ENCODE measurements at regions not wholly inside any gene's neighbourhood (a gene's known extent, or its start where the extent isn't known, plus 50 kb on each side); places are given as distances from the start of the nearest gene placed in this dataset.

DNA sequence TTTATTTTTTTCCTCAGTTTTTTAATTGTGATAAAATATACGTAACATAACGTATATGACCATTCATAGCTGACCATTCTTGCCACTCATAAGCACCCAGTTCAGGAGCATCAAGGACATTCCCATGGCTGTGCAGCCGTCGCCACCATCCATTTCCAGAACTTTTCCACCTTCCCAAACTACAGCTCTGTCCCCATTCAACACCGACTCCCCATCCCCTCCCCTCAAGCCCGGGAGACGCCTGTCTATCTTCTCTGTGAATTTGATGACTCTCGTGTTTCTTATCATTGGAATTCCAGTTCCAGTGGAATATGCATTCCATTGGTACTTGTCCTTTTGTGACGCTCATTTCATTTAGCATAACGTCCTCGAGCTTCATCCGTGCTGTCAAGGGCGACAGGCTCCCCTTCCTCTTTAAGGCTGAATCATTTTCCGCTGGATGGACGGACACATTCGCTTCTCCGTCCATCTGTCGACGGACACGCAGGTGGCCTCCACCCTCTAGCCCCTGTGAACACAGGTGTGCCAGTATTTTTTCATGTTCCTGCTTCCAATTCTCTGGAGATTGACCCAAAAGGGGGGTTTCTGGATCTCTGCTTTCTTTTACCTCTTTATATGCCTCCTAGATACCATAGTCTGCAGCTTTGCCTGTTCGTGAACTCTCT, 88.1 kb downstream of the YTHDF1 start:
- no peak for DNase-seq

DNA sequence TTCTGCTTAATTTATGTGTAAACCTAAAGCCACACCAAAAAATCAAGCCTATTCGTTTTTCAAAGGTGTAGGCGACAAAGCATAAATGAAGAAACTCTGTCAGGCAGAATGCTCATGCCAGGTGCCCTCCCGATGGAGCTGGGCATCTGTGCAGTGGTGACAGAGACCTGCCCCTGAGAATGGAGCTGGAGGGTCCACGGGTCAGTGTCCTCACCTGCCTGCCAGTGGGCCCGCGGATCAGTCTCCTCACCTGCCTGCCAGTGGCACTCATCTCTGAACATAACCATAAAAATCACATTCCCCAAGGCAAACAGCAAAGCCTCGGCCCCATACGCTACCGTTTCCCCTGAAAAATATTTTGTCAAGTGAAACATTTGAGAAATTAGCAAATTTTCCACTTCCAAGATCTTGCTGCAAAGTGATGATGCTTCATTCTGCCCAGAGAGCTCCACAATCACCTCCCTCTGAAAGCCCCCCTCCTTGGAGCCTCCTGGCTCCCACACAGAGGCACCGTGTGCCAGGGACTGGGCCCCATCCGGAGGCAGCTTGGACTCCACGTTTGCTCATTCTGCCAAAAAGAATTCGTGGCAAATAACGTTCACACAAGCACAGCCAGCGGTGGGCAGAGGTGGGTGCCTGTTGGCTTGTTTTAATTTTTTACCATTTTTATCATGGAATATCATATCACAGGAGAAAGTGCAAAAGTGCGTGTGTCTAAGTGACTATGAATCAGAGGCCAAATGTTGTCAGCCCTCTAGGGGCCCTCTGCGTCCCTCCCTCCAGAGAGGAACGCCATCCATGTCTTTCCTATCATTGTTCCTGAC, 88.8 kb downstream of the YTHDF1 start:
- no peak for DNase-seq

DNA sequence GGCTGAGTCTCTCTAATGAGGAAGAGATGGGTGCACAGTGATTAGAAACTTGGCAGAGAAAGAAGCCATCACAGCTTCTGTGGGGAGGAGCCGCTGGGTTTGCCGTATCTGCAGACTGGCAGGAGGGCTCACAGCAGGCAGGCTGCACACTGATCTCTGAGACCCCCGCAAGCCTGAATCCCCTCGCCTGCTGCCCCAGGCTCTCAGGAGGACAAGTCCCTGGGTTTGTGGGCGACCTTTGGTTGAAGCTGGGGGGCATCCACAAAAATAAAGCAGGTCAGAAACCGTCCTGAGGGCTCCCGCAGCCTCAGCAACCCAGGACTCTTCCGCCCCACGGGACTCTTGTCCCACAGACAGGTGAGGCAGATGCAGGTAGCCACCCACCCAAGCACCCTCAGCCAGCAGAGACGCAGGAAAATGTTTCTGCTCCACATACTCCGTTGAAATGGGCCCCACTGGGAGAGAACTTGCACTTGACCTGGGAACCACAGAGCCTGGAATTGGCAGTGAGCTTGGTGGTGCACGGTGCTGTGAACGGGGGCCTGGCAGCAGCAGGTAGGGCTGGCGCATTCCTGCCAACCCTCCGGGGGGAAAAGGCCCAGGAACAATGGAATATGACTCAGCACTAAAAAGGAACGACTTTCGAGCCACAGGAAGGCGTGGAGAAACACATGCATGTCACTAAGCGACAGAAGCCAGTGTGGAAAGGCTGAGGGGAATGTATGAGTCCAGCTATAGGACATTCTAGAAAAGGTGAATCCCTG, 89.9 kb downstream of the YTHDF1 start:
- DNase-seq, result no peak

DNA sequence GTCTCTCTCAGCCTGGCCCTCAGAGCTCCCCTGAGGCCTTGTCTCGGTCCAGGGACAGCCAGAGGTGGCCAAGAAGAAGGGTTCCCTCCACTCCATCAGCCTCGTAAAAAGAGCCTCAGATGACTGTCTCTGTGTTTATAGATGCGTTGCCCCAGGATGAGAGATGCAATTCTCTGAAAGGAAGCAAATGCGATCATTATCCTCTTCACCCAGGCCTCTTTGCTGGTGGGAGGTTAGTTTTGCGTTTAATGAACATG, 90.4 kb downstream of the YTHDF1 start:
- peak; percentile 23 for DNase-seq

DNA sequence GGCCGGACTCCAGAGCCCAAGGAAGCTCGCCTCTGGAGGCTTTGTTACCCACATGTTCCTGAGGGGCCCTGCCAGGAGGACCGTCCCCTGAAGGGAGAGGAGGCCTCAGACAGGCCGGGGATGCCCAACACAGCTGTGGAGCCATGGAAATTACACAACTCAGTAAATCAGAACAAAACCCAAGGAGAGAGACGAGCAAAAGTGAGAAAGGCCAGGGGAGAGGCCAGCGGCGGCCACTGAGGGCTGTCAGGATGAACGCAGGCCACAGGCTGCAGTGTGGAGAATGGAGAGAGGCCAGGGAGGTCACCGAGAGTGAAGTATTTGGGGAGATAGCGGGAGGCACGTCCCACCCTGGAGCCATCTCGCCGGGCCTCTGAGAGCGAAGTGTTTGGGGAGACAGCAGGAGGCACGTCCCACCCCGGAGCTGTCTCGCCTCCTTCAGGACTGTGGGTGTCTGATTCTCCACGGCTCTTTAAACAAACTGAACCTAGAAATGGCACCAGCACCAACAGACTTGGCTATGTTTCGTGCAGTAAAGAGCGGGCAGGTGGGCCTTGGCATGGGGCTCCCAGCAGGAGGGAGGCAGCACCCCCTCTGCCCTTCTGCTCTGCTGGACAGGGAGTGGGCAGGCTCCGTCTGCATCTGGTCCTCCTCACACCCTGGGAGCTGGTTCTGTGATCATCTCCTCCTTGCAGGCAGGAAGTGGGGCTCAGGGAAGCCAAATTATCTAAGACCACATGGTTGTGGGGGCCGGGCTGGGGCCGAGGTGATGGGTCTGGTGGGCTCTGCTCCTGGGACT, 91.0 kb downstream of the YTHDF1 start:
- no peak for DNase-seq

DNA sequence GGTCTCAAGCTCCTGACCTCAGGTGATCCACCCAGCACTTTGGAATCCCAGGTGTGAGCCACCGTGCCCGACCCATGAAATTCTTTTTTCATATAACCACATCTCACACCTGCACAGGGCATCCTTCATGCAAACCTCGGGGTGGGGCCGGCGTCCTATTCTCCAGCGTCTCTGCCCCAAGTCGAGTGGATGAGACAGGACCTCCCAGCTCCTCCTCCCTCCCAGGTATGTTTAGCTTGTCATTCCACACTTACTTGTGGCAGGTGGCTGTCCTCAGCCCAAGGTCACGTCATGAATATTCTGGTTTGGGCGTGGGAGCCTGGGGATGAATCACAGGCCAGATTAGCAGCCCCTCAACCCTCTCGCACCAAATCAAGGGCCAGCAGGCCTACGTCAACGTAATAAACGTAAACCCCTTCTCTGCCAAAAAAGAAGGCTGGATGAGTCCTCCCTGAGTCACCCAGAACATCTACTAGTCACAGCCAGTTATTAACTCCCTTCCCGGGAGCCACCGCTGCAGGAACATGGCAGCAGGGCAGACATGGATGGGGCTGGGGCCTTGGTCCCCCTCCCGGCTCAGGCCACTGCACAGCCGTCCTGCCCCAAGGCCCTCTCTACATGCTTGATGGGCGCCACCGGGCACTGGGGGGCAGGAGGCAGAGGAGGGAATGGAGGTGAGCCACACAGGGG, 91.7 kb downstream of the YTHDF1 start:
- no peak for DNase-seq

DNA sequence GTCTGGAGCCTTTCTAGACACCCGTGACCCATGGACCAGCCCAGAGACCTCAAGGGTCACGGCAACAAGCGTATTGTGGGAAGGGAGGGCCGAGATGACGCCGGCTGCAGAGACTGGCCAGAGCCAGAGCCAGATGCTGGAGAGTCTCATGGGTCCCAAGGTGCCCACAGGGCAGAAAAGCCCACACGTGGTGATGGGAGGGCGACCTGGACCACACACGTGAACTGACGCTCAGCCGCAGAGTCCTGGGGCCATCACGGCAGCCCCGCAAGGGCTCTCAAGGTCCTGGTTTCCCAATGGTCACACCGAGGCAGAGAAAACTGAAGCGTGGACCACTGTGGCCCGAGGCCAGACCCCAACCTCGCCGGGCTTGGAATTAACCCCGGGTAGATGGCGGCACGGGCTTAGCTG, 92.6 kb downstream of the YTHDF1 start:
- DNase-seq, result no peak

DNA sequence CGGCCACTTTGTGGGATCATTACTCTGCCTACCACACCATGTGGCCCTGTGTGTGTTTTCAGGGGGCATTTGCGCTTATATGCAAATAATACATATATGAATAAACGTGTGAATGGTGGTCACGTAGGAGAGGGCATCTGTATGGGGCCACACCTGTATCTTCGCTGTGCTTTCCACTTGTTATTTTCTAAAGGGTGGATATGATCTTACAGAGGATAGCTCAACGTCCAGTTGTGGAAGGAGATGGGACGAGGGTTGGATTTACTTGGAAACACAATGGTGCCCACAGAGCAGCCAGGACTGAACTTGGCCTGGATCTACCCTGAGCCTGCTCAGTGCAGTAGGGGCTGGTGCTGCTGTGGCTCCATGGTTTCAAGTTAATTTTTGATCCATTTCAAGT, 93.3 kb downstream of the YTHDF1 start:
- no peak for DNase-seq

DNA sequence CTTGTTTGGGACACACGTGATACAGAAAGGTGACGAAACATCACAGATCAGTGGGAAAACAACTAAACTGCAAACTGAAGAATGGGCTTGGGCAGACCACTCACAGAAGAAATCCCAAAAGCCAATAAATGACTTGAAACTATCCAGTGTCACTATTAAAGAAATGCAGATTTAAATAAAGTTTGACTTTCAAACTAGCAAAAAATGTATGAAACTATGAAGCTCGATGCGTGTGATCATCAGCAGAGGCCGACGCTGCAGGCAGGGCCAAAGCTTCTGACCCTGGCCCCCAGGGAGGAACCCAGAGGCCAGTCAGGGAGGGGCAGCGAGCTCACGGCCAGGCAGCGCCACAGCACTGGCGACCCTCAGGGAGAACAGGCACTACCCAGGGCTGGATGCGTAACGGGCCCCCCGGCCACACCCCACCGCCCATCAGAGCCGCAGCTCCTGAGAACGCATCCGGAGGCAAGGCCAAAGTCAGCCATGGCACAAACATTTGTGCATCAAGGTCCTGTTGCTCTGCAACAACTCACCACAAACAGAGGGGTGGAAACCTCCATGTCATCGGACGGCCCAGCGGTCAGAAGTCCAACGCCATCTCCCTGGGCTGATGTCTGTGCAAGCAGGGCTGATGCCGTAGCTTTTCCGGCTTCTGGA, 94.1 kb downstream of the YTHDF1 start:
- no peak for DNase-seq

DNA sequence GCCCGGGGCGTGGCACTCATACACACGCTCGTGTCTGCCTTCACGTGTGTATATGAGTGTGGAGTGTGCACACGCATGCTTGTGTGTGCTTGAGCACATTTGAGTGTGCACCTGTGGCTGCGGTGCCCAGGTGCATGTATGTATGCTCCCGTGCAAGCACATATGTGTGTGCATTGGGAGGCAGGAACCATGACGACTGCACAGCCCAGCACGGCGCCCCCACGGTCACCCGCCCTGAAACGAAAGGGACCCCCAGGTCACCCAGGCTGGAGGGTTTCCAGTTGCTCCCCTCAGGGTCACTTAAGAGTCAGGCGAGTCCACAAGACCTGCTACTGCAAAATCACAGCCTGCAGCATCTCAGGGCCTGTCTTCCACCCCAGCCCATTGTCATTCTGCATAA, 94.7 kb downstream of the YTHDF1 start:
- no peak for DNase-seq

DNA sequence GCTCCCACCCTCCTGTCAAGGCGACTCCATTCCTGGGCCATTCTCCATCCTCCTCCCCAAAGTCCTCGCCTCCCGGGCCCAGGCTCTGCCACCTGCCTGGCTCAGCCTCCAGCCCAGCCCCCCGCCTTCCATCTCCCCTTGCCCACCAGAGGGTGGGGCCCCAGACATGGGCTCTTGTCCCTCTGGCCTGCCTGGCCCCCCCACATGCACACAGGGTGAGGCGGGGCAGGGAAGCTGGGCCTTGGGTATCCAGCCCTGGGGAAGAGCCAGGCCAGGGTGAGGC, 95.2 kb downstream of the YTHDF1 start:
- no peak for DNase-seq

DNA sequence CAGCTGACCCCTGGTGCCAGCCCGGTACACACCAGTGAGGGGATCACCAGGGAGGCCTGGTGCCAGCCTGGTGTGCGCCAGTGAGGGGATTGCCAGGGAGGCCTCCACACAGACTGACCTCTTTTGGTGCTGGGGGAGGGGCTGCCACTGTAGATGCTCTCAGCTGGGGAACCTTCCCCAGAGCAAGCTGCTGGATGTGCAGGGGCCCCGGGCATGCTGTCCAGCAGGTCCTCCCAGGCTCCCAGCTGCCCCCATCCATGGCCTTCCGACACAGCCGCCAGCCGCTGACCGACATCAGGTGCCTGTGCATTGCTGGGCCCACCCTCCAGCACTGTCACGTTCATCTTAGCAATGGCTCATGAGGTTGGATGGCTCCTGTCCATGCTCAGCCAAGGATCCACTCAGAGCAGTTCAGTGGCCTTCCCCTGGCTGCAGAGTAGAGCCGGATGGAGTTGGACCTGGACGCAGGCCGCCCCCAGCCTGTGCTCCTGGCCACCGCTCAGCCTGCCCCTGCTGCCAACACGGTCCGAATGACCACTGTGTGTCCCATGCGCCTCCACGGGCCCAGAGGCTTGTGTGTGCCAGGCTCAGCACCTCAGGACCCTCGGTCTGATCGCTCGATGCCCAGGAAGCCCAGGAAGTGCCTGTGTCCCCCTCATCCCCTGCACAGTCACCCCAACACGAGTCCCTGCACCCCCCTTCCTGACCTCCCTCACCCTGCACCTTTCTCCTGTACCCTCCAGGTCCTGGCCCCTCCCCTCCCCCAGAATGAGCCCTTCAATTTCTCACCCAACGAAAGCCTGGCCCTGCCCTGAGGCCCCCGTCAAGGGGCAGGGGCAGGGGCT, 95.7 kb downstream of the YTHDF1 start:
- DNase-seq, result no peak

DNA sequence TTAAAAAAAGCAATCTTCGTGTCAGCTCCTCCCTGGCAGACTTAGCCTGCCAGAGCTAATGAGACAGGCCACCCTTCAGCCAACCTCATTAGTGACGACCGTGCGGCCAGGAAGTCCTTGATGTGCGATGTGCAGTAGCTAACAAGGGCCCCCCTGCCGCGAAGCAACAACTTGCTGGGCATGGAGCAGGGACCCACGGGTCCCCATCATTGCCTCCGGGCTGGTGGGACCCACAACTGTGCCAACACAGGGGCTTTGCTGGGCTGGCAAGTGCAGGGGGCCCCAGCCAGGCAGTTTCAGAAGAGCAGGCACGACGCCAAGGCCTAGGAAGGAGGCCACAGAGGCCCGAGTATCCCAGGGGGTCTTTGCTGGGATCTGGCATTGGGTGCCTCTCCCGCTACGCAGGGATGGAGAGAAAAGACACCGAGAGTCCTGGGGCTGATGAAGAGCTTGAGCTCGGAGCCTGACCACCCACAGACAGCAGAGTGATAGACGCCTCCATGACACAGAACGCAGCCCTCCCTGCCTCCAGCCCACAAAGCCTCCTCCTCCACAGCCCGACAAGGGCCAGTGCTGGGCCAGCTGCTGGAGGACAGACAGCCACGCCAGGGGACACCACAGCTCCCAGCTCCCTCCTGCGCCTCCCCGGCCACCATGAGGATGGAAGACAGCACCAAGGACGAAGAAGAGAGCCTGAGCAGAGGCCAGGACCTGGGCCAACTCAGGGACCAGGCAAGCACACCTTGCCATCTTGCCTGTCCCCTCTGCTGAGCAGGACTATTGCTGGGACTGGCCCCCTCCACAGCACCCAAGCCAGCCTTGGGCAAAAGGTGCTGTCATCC, 96.6 kb downstream of the YTHDF1 start:
- no peak for DNase-seq

DNA sequence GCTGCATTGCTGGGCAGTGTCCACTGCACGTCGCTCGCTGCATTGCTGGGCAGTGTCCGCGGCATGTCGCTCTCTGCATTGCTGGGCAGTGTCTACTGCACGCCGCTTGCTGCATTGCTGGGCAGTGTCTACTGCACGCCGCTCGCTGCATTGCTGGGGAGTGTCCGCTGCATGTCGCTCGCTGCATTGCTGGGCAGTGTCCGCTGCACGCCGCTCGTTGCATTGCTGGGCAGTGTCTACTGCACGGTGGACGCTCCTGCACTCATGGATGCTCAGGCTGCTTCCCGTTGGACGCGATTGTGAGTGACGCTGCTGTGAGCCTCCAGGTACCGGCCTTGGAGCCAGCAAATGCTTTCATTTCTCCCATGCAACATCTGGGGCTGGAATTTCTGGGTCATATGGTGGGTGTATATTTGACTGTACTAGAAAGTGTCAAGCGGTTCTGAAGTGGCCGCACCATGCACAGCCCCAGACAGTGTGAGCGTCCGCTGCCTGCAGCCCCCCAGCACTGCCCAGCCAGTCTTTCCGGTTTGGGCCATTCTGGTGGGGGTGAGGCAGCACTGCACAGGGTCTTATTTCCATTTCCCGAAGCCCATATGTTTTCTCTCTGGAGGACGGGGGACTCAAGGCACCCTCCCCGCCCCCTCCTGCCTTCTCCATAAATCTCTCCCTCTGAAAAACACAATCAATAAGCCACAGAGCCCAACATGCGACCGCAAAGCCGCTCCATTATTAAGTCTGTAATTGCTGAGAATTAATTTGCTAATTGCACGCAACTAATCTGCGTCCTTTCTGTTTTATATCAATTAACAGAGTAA, 97.4 kb downstream of the YTHDF1 start:
- no peak for DNase-seq

DNA sequence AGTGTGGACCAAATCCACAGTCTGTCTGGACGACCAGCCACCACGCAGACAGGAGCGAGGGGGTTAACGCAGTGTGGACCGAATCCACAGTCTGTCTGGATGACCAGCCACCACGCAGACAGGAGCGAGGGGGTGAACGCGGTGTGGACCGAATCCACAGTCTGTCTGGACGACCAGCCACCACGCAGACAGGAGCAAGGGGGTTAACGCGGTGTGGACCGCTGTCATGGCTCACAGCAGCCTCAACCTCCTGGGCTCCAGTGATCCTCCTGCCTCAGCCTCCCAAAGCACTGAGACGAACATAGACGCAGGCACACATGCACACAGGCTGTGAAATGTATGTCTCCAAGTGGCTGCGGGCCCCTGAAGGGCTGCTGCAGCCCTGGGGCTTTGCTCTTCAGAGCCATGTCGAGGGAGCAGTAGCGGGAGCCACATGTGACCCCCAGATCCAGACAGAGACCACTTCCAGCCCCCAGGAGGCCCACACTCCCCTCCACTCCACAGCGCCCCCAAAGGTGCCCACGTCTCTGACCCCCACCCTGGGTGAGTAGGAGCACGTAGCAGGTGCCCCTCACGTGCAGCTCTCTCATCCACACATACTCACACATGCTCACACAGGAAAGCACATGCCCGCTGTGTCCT, 98.1 kb downstream of the YTHDF1 start:
- no peak for DNase-seq

DNA sequence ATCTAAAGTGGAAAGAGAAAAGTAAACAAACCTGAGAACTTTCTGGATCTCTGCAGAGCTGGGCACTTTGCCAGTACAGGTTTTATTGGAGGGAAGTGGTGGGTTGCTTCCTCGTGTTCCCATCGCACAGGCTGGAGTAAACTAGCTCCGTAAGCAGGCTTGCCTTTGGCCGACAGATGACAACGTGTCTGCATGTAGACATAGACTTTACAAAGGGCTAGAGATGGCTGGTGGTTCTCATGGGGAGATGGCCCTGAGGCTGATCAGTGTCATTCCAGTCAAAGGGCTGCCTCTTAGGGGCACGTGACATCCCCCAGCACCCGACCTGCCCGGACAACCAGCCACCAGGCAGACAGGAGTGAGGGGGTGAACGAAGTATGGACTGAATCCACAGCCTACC, 98.8 kb downstream of the YTHDF1 start:
- DNase-seq, result no peak

DNA sequence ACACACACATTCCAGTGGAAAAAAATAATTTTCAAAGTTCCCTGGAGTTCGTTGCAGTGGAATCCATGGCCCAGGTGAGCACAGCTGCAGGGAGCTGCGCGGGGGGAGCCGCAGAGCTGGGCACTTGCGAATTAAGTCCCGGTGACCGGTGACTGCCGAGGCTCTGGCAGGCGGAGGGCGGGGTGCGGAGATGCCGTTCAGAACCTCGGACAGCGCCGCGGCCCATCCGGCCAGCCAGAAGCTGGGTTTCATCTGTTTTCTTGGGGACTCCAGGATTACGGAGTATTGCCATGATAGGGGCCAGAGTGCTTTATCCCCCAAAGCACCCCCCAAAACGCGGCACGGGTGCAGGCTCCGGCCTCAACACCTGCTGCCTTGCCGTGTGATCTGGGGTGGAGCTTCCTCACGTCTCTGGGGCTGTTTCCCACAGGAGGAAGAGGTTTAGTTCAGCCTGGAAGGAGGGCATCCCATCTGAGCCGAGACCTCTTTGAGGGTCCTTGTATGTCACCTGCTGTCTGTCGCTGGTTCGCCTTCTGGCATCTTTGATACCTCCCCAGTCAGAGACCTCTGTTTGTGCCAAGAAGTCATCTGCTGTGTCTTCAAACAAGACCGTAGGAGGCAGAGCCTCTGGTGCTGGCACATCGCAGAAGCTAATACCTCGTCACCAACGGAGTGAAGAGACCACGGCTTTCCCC, 99.4 kb downstream of the YTHDF1 start:
- DNase-seq, result peak; percentile 17

DNA sequence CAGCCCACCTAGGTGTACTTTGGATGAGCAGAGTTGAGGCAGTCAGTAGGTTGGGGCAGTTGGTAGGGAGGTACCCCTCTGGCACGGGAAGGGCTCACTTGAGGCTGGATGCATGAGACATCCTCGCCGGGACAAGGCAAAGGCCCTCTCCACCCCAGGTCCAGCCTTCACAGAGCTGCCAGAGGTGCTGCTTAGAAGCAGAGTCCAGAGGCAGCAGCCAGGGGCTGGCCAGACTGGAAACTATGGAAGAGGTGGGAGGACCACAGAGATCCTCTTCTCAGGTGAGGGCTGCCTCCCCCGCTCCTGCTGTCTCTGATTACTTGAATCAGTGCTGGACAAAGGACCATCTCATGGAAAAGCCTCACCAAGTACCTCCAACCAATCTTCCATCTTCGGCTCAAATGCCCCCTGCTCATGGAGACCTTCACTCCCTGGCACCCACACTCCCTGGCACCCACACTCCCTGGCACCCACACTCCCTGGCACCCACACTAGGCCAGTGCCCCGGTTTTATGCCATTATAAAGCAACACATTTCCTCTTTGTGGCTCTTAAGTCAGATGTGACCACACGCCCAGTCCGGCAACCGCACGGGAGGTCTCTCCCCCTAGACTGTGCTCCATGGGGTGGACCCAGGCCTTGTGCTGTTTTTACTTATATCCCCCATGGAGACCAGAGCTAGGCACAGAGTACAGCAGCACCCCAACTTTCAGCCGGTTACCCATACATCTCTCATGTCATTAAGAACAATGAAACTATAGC, 100.1 kb downstream of the YTHDF1 start:
- DNase-seq, result no peak

Data from OCI-M1 (cell line).